ENCODE measurements at regions not wholly inside any gene's neighbourhood (a gene's known extent, or its start where the extent isn't known, plus 50 kb on each side); places are given as distances from the start of the nearest gene placed in this dataset.

- TF ChIP-seq CTCF (IDR thresholded peaks at IDR 0.05), result no peak
- TF ChIP-seq ZFX (IDR thresholded peaks at IDR 0.05; ENCODE audit: borderline replicate concordance), result no peak
- H3K27ac ChIP-seq, result no peak overlapping the region
Observed at GRCh38 chr4:141534985-141535384, 101.4 kb upstream of the IL15 start.

- no peak for TF ChIP-seq ZFX (IDR thresholded peaks at IDR 0.05; ENCODE audit: borderline replicate concordance)
- no peak for TF ChIP-seq CTCF (IDR thresholded peaks at IDR 0.05)
- no peak overlapping the region for H3K27ac ChIP-seq
Observed at GRCh38 chr4:141538001-141538400, 98.4 kb upstream of the IL15 start.

- TF ChIP-seq ZFX (IDR thresholded peaks at IDR 0.05; ENCODE audit: borderline replicate concordance) (no peak), CTCF (IDR thresholded peaks at IDR 0.05) (no peak)
Observed at GRCh38 chr4:141540643-141541042, 95.7 kb upstream of the IL15 start.

GRCh38 chr4:141541851-141542250 is 94.5 kb upstream of the IL15 start:
- TF ChIP-seq ZFX (IDR thresholded peaks at IDR 0.05; ENCODE audit: borderline replicate concordance), result no peak
- no peak for TF ChIP-seq CTCF (IDR thresholded peaks at IDR 0.05)
- no peak overlapping the region for H3K27ac ChIP-seq

More at GRCh38 chr4:141540643-141541042, 95.7 kb upstream of the IL15 start:
- H3K27ac ChIP-seq, result no peak overlapping the region

GRCh38 chr4:141543176-141543575 is 93.2 kb upstream of the IL15 start:
- TF ChIP-seq ZFX (IDR thresholded peaks at IDR 0.05; ENCODE audit: borderline replicate concordance) (no peak), CTCF (IDR thresholded peaks at IDR 0.05) (no peak)
- H3K27ac ChIP-seq, result no peak overlapping the region

GRCh38 chr4:141543706-141544105 is 92.7 kb upstream of the IL15 start:
- TF ChIP-seq ZFX (IDR thresholded peaks at IDR 0.05; ENCODE audit: borderline replicate concordance), result no peak
- TF ChIP-seq CTCF (IDR thresholded peaks at IDR 0.05), result no peak

GRCh38 chr4:141548791-141549190 is 87.6 kb upstream of the IL15 start:
- no peak for TF ChIP-seq CTCF (IDR thresholded peaks at IDR 0.05)
- TF ChIP-seq ZFX (IDR thresholded peaks at IDR 0.05; ENCODE audit: borderline replicate concordance), result no peak
- no peak overlapping the region for H3K27ac ChIP-seq

More at GRCh38 chr4:141543706-141544105, 92.7 kb upstream of the IL15 start:
- no peak overlapping the region for H3K27ac ChIP-seq
